ENCODE measurements at regions not wholly inside any gene's neighbourhood (a gene's known extent, or its start where the extent isn't known, plus 50 kb on each side); places are given as distances from the start of the nearest gene placed in this dataset.

GRCh38 chr3:177569193-177569592 is 371.9 kb upstream of the TBL1XR1 start:
- DNase-seq (ENCODE audit: low read depth in 2 of 2) = no peak

- no peak for DNase-seq (ENCODE audit: low read depth in 2 of 2)
Measured at GRCh38 chr3:177569875-177570657, 372.8 kb upstream of the TBL1XR1 start.

- DNase-seq (ENCODE audit: low read depth in 2 of 2) = no peak
Measured at GRCh38 chr3:177571271-177571943, 374.1 kb upstream of the TBL1XR1 start.

GRCh38 chr3:177571944-177572315 is 374.6 kb upstream of the TBL1XR1 start:
- DNase-seq (ENCODE audit: low read depth in 2 of 2) = no peak

- DNase-seq (ENCODE audit: low read depth in 2 of 2) = no peak
Measured at GRCh38 chr3:177574222-177574856, 377.1 kb upstream of the TBL1XR1 start.

GRCh38 chr3:177576746-177577145 is 379.5 kb upstream of the TBL1XR1 start:
- DNase-seq (ENCODE audit: low read depth in 2 of 2) = no peak

GRCh38 chr3:177578488-177578887 is 381.2 kb upstream of the TBL1XR1 start:
- DNase-seq (ENCODE audit: low read depth in 2 of 2) = no peak

- DNase-seq (ENCODE audit: low read depth in 2 of 2) = no peak
Measured at GRCh38 chr3:177579419-177579818, 382.1 kb upstream of the TBL1XR1 start.

GRCh38 chr3:177580437-177580836 is 383.2 kb upstream of the TBL1XR1 start:
- no peak for DNase-seq (ENCODE audit: low read depth in 2 of 2)

- no peak for DNase-seq (ENCODE audit: low read depth in 2 of 2)
Measured at GRCh38 chr3:177585271-177585670, 388.0 kb upstream of the TBL1XR1 start.

GRCh38 chr3:177589041-177589650 is 391.9 kb upstream of the TBL1XR1 start:
- no peak for DNase-seq (ENCODE audit: low read depth in 2 of 2)

- no peak for DNase-seq (ENCODE audit: low read depth in 2 of 2)
Measured at GRCh38 chr3:177589911-177590381, 392.7 kb upstream of the TBL1XR1 start.

GRCh38 chr3:177590826-177591225 is 393.5 kb upstream of the TBL1XR1 start:
- DNase-seq (ENCODE audit: low read depth in 2 of 2) = no peak

- no peak for DNase-seq (ENCODE audit: low read depth in 2 of 2)
Measured at GRCh38 chr3:177591379-177591778, 394.1 kb upstream of the TBL1XR1 start.

GRCh38 chr3:177594096-177594495 is 396.8 kb upstream of the TBL1XR1 start:
- no peak for DNase-seq (ENCODE audit: low read depth in 2 of 2)

- no peak for DNase-seq (ENCODE audit: low read depth in 2 of 2)
Measured at GRCh38 chr3:177595530-177596188, 398.4 kb upstream of the TBL1XR1 start.

GRCh38 chr3:177596248-177596815 is 399.1 kb upstream of the TBL1XR1 start:
- DNase-seq (ENCODE audit: low read depth in 2 of 2) = no peak

- DNase-seq (ENCODE audit: low read depth in 2 of 2) = no peak
Measured at GRCh38 chr3:177596816-177597271, 399.6 kb upstream of the TBL1XR1 start.

GRCh38 chr3:177597311-177598096 is 400.2 kb upstream of the TBL1XR1 start:
- no peak for DNase-seq (ENCODE audit: low read depth in 2 of 2)

GRCh38 chr3:177598097-177598833 is 401.0 kb upstream of the TBL1XR1 start:
- DNase-seq (ENCODE audit: low read depth in 2 of 2) = no peak

Data from stimulated activated CD8-positive, alpha-beta memory T cell treated with anti-CD3 and anti-CD28 coated beads, Interleukin-15, amount 100 ng/mL, for 48 hours (primary cell).